HepG2 (cell line): ENCODE measurements at regions not wholly inside any gene's neighbourhood (a gene's known extent, or its start where the extent isn't known, plus 50 kb on each side); places are given as distances from the start of the nearest gene placed in this dataset.

Source experiments
- ATF3 ChIP-seq: sonication (generic); formaldehyde crosslinking; IDR thresholded peaks from 2 replicates; pipeline ENCODE4 v1.4.0; 2020; ENCODE audit warnings: missing genetic modification reagents
- BORCS8-MEF2B ChIP-seq: sonication (generic); formaldehyde crosslinking; IDR thresholded peaks from 2 replicates; pipeline ENCODE4 v1.8.0; 2022; ENCODE audit warnings: mild to moderate bottlenecking, missing genetic modification reagents
- ETV6 ChIP-seq: sonication (generic); formaldehyde crosslinking; conservative IDR thresholded peaks from 2 replicates; pipeline ENCODE4 v1.4.0; 2020; ENCODE audit warnings: missing genetic modification reagents
- EZH2 ChIP-seq: conservative IDR thresholded peaks from 2 replicates; pipeline ENCODE4 v1.6.1; 2012; ENCODE audit warnings: mild to moderate bottlenecking, low read depth, low read length, moderate library complexity
- FOSL2 ChIP-seq: sonication (generic); formaldehyde crosslinking; IDR thresholded peaks from 2 replicates; pipeline ENCODE4 v1.4.0; 2020; ENCODE audit warnings: missing genetic modification reagents
- FOXA3 ChIP-seq: IDR thresholded peaks from 2 replicates; pipeline ENCODE4 v1.6.1; 2016; ENCODE audit warnings: missing genetic modification reagents, missing compliant biosample characterization
- GATA4 ChIP-seq: sonication (generic); IDR thresholded peaks from 2 replicates; pipeline ENCODE4 v1.6.1; 2016; ENCODE audit warnings: antibody characterized with exemption, low read depth, borderline replicate concordance
- IRF1 ChIP-seq: sonication (generic); formaldehyde crosslinking; IDR thresholded peaks from 2 replicates; pipeline ENCODE4 v1.4.0; 2020; ENCODE audit warnings: low read depth, mild to moderate bottlenecking, missing genetic modification reagents
- PHB2 ChIP-seq: fragments of 450-650 bp; IDR thresholded peaks from 2 replicates; pipeline ENCODE4 v1.6.1; 2018; ENCODE audit not compliant: partially characterized antibody
- TARDBP ChIP-seq: sonication (generic); formaldehyde crosslinking; IDR thresholded peaks from 2 replicates; pipeline ENCODE4 v1.8.0; 2022; ENCODE audit warnings: mild to moderate bottlenecking, missing genetic modification reagents
- TBP ChIP-seq: sonication (generic); formaldehyde crosslinking; IDR thresholded peaks from 2 replicates; pipeline ENCODE4 v1.5.0; 2020; ENCODE audit warnings: missing genetic modification reagents
- TOE1 ChIP-seq: sonication (generic); formaldehyde crosslinking; IDR thresholded peaks from 2 replicates; pipeline ENCODE4 v1.4.0; 2020; ENCODE audit warnings: mild to moderate bottlenecking, missing genetic modification reagents
- WIZ ChIP-seq: sonication (generic); formaldehyde crosslinking; IDR thresholded peaks from 2 replicates; pipeline ENCODE4 v1.5.1; 2020; ENCODE audit warnings: mild to moderate bottlenecking, missing genetic modification reagents
- ZC3H4 ChIP-seq: sonication (generic); formaldehyde crosslinking; IDR thresholded peaks from 2 replicates; pipeline ENCODE4 v1.4.0; 2020; ENCODE audit warnings: missing genetic modification reagents, borderline replicate concordance
- ZNF10 ChIP-seq: sonication (generic); formaldehyde crosslinking; IDR thresholded peaks from 2 replicates; pipeline ENCODE4 v1.4.0; 2020; ENCODE audit warnings: mild to moderate bottlenecking, low read depth, missing genetic modification reagents, borderline replicate concordance
- ZNF124 ChIP-seq: sonication (generic); formaldehyde crosslinking; IDR thresholded peaks from 2 replicates; pipeline ENCODE4 v1.4.0; 2020; ENCODE audit warnings: missing genetic modification reagents
- ZNF160 ChIP-seq: sonication (generic); formaldehyde crosslinking; IDR thresholded peaks from 2 replicates; pipeline ENCODE4 v1.8.0; 2022; ENCODE audit warnings: mild to moderate bottlenecking, inconsistent platforms, missing genetic modification reagents
- ZNF367 ChIP-seq: sonication (generic); formaldehyde crosslinking; IDR thresholded peaks from 2 replicates; pipeline ENCODE4 v1.4.0; 2020; ENCODE audit warnings: missing genetic modification reagents, borderline replicate concordance
- ZNF580 ChIP-seq: IDR thresholded peaks from 2 replicates; pipeline ENCODE4 v1.6.1; 2016; ENCODE audit warnings: low read depth, borderline replicate concordance
- ZSCAN21 ChIP-seq: sonication (generic); formaldehyde crosslinking; IDR thresholded peaks from 2 replicates; pipeline ENCODE4 v1.8.0; 2022; ENCODE audit warnings: mild to moderate bottlenecking, missing genetic modification reagents, moderate library complexity, borderline replicate concordance
- ZSCAN5A ChIP-seq: sonication (generic); formaldehyde crosslinking; IDR thresholded peaks from 2 replicates; pipeline ENCODE4 v1.8.0; 2022; ENCODE audit warnings: mild to moderate bottlenecking, missing genetic modification reagents, borderline replicate concordance

GRCh38 chr14:31965735-31966598 is 111.1 kb upstream of the ARHGAP5 start (continued):
- peak; percentile 91; the same call in 1 of the 2 replicates for TF ChIP-seq ZNF580 (CRISPR knock-in tag)
- TF ChIP-seq TARDBP (CRISPR knock-in tag): peak; percentile 86
- no peak for TF ChIP-seq EZH2
- TF ChIP-seq TOE1 (CRISPR knock-in tag): no peak; the same call in 1 of the 2 replicates
- peak; percentile 73; the same call in 1 of the 2 replicates for TF ChIP-seq BORCS8-MEF2B (CRISPR knock-in tag)
- peak; percentile 80; the same call in 1 of the 2 replicates for TF ChIP-seq ZNF124 (CRISPR knock-in tag)
- TF ChIP-seq IRF1 (CRISPR knock-in tag): no peak
- TF ChIP-seq FOXA3 (CRISPR knock-in tag): peak; percentile 92
- no peak for TF ChIP-seq ZNF10 (CRISPR knock-in tag)
- no peak for TF ChIP-seq TBP (CRISPR knock-in tag)
- TF ChIP-seq ZNF367 (CRISPR knock-in tag): no peak
- TF ChIP-seq ETV6: peak; percentile 71; the same call in 1 of the 2 replicates
- peak; percentile 62 for TF ChIP-seq ZSCAN21 (CRISPR knock-in tag)
- peak; percentile 81 for TF ChIP-seq ATF3 (CRISPR knock-in tag)
- peak; percentile 69 for TF ChIP-seq WIZ (CRISPR knock-in tag)
- no peak for TF ChIP-seq PHB2
- no peak for TF ChIP-seq ZNF160
- no peak for TF ChIP-seq ZSCAN5A
- TF ChIP-seq ZC3H4 (CRISPR knock-in tag): no peak
- TF ChIP-seq FOSL2 (CRISPR knock-in tag): peak; percentile 88
- TF ChIP-seq GATA4: no peak
